ENCODE measurements at regions not wholly inside any gene's neighbourhood (a gene's known extent, or its start where the extent isn't known, plus 50 kb on each side); places are given as distances from the start of the nearest gene placed in this dataset.

- TF ChIP-seq, protein P1, sequence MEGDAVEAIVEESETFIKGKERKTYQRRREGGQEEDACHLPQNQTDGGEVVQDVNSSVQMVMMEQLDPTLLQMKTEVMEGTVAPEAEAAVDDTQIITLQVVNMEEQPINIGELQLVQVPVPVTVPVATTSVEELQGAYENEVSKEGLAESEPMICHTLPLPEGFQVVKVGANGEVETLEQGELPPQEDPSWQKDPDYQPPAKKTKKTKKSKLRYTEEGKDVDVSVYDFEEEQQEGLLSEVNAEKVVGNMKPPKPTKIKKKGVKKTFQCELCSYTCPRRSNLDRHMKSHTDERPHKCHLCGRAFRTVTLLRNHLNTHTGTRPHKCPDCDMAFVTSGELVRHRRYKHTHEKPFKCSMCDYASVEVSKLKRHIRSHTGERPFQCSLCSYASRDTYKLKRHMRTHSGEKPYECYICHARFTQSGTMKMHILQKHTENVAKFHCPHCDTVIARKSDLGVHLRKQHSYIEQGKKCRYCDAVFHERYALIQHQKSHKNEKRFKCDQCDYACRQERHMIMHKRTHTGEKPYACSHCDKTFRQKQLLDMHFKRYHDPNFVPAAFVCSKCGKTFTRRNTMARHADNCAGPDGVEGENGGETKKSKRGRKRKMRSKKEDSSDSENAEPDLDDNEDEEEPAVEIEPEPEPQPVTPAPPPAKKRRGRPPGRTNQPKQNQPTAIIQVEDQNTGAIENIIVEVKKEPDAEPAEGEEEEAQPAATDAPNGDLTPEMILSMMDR (IDR thresholded peaks at IDR 0.05), result no peak
- TF ChIP-seq POLR2A (IDR thresholded peaks at IDR 0.05) (no peak), POLR2AphosphoS5 (IDR thresholded peaks at IDR 0.05) (no peak)
Observed at GRCh38 chr1:234735916-234736315, 125.9 kb upstream of the IRF2BP2 start.

Measured in breast epithelium (tissue), 3 donors.